T-helper 1 cell treated with Interleukin-12 subunit alpha and Interleukin-12 subunit beta and Interleukin-4 antibody, amounts not matched to agents 30 μg/mL and 1 μg/mL, for 36 hours (primary cell): ENCODE measurements at regions not wholly inside any gene's neighbourhood (a gene's known extent, or its start where the extent isn't known, plus 50 kb on each side); places are given as distances from the start of the nearest gene placed in this dataset.
"Not testable (repeated sequence)": the region's sequence is repeated elsewhere in the genome, so short reads cannot be mapped to it uniquely, and the experiment has no call there.

Source experiments
- H3K27ac Mint-ChIP-seq: one replicate; pipeline ENCODE4 v1.8.0; 2021; ENCODE audit warnings: mild to moderate bottlenecking, mixed read lengths
- H3K27me3 Mint-ChIP-seq: one replicate; pipeline ENCODE4 v1.8.0; 2021; ENCODE audit warnings: low read depth, mixed read lengths
- H3K36me3 Mint-ChIP-seq: one replicate; pipeline ENCODE4 v1.8.0; 2021; ENCODE audit warnings: low read depth, mixed read lengths
- H3K4me1 Mint-ChIP-seq: one replicate; pipeline ENCODE4 v1.8.0; 2021; ENCODE audit warnings: low read depth, mixed read lengths
- H3K4me3 Mint-ChIP-seq: one replicate; pipeline ENCODE4 v1.8.0; 2021; ENCODE audit warnings: mild to moderate bottlenecking, moderate library complexity, mixed read lengths
- H3K9me3 Mint-ChIP-seq: one replicate; pipeline ENCODE4 v1.8.0; 2021; ENCODE audit warnings: mixed read lengths

GRCh38 chr1:125122579-125122978, 3937.8 kb downstream of the SRGAP2C start:
- H3K4me1 Mint-ChIP-seq, H3K27ac Mint-ChIP-seq, H3K27me3 Mint-ChIP-seq, H3K4me3 Mint-ChIP-seq, H3K36me3 Mint-ChIP-seq: not testable (repeated sequence)
- peaks cover 44% of the 10 kb centered on the region for H3K9me3 Mint-ChIP-seq
